GM12872 (cell line): ENCODE measurements at regions not wholly inside any gene's neighbourhood (a gene's known extent, or its start where the extent isn't known, plus 50 kb on each side); places are given as distances from the start of the nearest gene placed in this dataset.

Experiments
- CTCF ChIP-seq: IDR thresholded peaks from 3 replicates; pipeline ENCODE4 v1.5.1; 2011; ENCODE audit warnings: low read depth, mild to moderate bottlenecking, low read length, moderate library complexity; ENCODE audit not compliant: insufficient read depth

GRCh38 chr4:146998157-146998556 lies 52.5 kb upstream of the TTC29 start:
- TF ChIP-seq CTCF: no peak

- TF ChIP-seq CTCF: no peak
These were observed 58.5 kb upstream of the TTC29 start for GRCh38 chr4:147003956-147004809.

GRCh38 chr4:147006229-147006628 lies 60.6 kb upstream of the TTC29 start:
- TF ChIP-seq CTCF: no peak

- no peak for TF ChIP-seq CTCF
These were observed 64.2 kb upstream of the TTC29 start for GRCh38 chr4:147009875-147010274.

- TF ChIP-seq CTCF: no peak
These were observed 65.7 kb upstream of the TTC29 start for GRCh38 chr4:147011411-147011810.

- TF ChIP-seq CTCF: no peak
These were observed 66.5 kb upstream of the TTC29 start for GRCh38 chr4:147012059-147012707.

- TF ChIP-seq CTCF: no peak
These were observed 69.3 kb upstream of the TTC29 start for GRCh38 chr4:147014946-147015345.
